DND-41 (cell line): ENCODE measurements at regions not wholly inside any gene's neighbourhood (a gene's known extent, or its start where the extent isn't known, plus 50 kb on each side); places are given as distances from the start of the nearest gene placed in this dataset.

Source experiments
- ATAC-seq: fragments of 200-7000 bp; cut with Tn5 transposase; 3 replicates; pipeline ENCODE4 v1.9.1; 2021; ENCODE audit warnings: low read depth; ENCODE audit not compliant: insufficient read depth
- DNase-seq: peaks from one replicate; pipeline ENCODE4 v3.0.0-alpha.2; 2020
- H2AFZ ChIP-seq: 2 replicates; pipeline ENCODE4 v1.6.0; 2012; ENCODE audit warnings: low read depth, low read length
- H3K27ac ChIP-seq: 2 replicates; pipeline ENCODE4 v1.5.1; 2012; ENCODE audit warnings: low read length, inconsistent platforms
- H3K27me3 ChIP-seq: fragments of 200-600 bp; sonication (generic); 2 replicates; pipeline ENCODE4 v1.6.0; 2012; ENCODE audit warnings: low read length, mild to moderate bottlenecking, inconsistent platforms; ENCODE audit not compliant: insufficient read depth, poor library complexity
- H3K36me3 ChIP-seq: 2 replicates; pipeline ENCODE4 v1.5.1; 2012; ENCODE audit warnings: low read length, inconsistent platforms; ENCODE audit not compliant: insufficient read depth
- H3K4me1 ChIP-seq: 2 replicates; pipeline ENCODE4 v1.5.1; 2012; ENCODE audit warnings: mild to moderate bottlenecking, low read length; ENCODE audit not compliant: insufficient read depth
- H3K4me2 ChIP-seq: 2 replicates; pipeline ENCODE4 v1.6.0; 2012; ENCODE audit warnings: mild to moderate bottlenecking, moderate library complexity, low read length, inconsistent platforms; ENCODE audit not compliant: insufficient read depth
- H3K4me3 ChIP-seq, 2 experiments: fragments of 200-600 bp in 1 of 2; shearing (Covaris generic) in 1 of 2; 2 replicates each; pipeline ENCODE4 v1.5.1; 2012 to 2016; ENCODE audit warnings: inconsistent platforms in 2 of 2, low read length in 2 of 2, mild to moderate bottlenecking in 2 of 2, low read depth in 1 of 2, moderate library complexity in 1 of 2
- H3K79me2 ChIP-seq: 2 replicates; pipeline ENCODE4 v1.6.0; 2012; ENCODE audit warnings: low read length, inconsistent platforms; ENCODE audit not compliant: insufficient read depth
- H3K9ac ChIP-seq: 2 replicates; pipeline ENCODE4 v1.6.0; 2012; ENCODE audit warnings: low read depth, mild to moderate bottlenecking, inconsistent platforms, low read length, moderate library complexity
- H3K9me3 ChIP-seq: 2 replicates; pipeline ENCODE4 v1.5.1; 2012; ENCODE audit warnings: low read length, moderate library complexity, mild to moderate bottlenecking, inconsistent platforms; ENCODE audit not compliant: insufficient read depth, severe bottlenecking
- H4K20me1 ChIP-seq: 2 replicates; pipeline ENCODE4 v1.6.0; 2012; ENCODE audit warnings: low read length; ENCODE audit not compliant: insufficient read depth
- CTCF ChIP-seq: IDR thresholded peaks from 2 replicates; pipeline ENCODE4 v1.5.1; 2012; ENCODE audit warnings: borderline replicate concordance, low read length, moderate library complexity, mild to moderate bottlenecking; ENCODE audit not compliant: poor library complexity, severe bottlenecking; ENCODE audit errors: extremely low read depth
- EZH2 ChIP-seq: IDR thresholded peaks from 3 replicates; pipeline ENCODE4 v1.6.1; 2012; ENCODE audit warnings: borderline replicate concordance, low read depth, mild to moderate bottlenecking, moderate library complexity, low read length, inconsistent platforms; ENCODE audit not compliant: severe bottlenecking

- peaks cover 2% of the 10 kb centered on the region for H3K27me3 ChIP-seq
- H4K20me1 ChIP-seq = no peaks in the 10 kb centered on the region
- DNase-seq = no peak
Observed at GRCh38 chr13:22399801-22400420, 729.0 kb downstream of the FGF9 start.

GRCh38 chr13:22402682-22403081, 731.8 kb downstream of the FGF9 start:
- H3K36me3 ChIP-seq = no peaks in the 10 kb centered on the region
- no peak for TF ChIP-seq CTCF
- TF ChIP-seq EZH2 = no peak
- no peaks in the 10 kb centered on the region for H3K79me2 ChIP-seq
- H3K27ac ChIP-seq = no peak overlapping the region
- H3K9me3 ChIP-seq = no peaks in the 10 kb centered on the region
- H4K20me1 ChIP-seq = no peaks in the 10 kb centered on the region
- H3K9ac ChIP-seq = no peak overlapping the region
- no peak overlapping the region for H2AFZ ChIP-seq
- no peak overlapping the region for H3K4me2 ChIP-seq
- DNase-seq (no peak), ATAC-seq (no peak)
- H3K4me1 ChIP-seq = no peaks in the 10 kb centered on the region
- H3K27me3 ChIP-seq = no peaks in the 10 kb centered on the region
- no peak overlapping the region for H3K4me3 ChIP-seq

More at GRCh38 chr13:22399801-22400420, 729.0 kb downstream of the FGF9 start:
- no peaks in the 10 kb centered on the region for H3K4me1 ChIP-seq
- no peak overlapping the region for H3K9ac ChIP-seq
- ATAC-seq = no peak
- TF ChIP-seq EZH2 (no peak), CTCF (no peak)
- no peak overlapping the region for H3K4me3 ChIP-seq
- no peak overlapping the region for H3K27ac ChIP-seq
- H3K4me2 ChIP-seq = no peak overlapping the region
- no peaks in the 10 kb centered on the region for H3K9me3 ChIP-seq
- no peaks in the 10 kb centered on the region for H3K79me2 ChIP-seq
- H3K36me3 ChIP-seq = no peaks in the 10 kb centered on the region
- H2AFZ ChIP-seq = no peak overlapping the region

GRCh38 chr13:22403144-22403543, 732.3 kb downstream of the FGF9 start:
- ATAC-seq (no peak), DNase-seq (no peak)
- Histone ChIP-seq H3K4me2 (no peak overlapping the region), H4K20me1 (no peaks in the 10 kb centered on the region), H3K27ac (no peak overlapping the region), H3K9me3 (no peaks in the 10 kb centered on the region), H3K9ac (no peak overlapping the region), H3K36me3 (no peaks in the 10 kb centered on the region), H3K27me3 (no peaks in the 10 kb centered on the region), H3K4me1 (no peaks in the 10 kb centered on the region), H2AFZ (no peak overlapping the region), H3K79me2 (no peaks in the 10 kb centered on the region), H3K4me3 (no peak overlapping the region)
- TF ChIP-seq CTCF = no peak
- no peak for TF ChIP-seq EZH2
